A673 (cell line): ENCODE measurements at regions not wholly inside any gene's neighbourhood (a gene's known extent, or its start where the extent isn't known, plus 50 kb on each side); places are given as distances from the start of the nearest gene placed in this dataset.

ENCODE experiments used
- BruUV-seq: library from RNA; stranded (reverse); fragments of 400-500 nt; replicated peaks from 2 replicates; lab custom pipeline; 2021; lab: Mats Ljungman, UMichigan
- CTCF ChIA-PET: fragments of 300-600 bp; sonication (Branson Sonifier 250); formaldehyde crosslinking; loops from one replicate; lab custom pipeline; 2022; ENCODE audit warnings: antibody characterized with exemption; lab: Charles Lee
- POLR2A ChIA-PET: fragments of 300-600 bp; sonication (Branson Sonifier 250); formaldehyde crosslinking; loops from one replicate; lab custom pipeline; 2022; ENCODE audit warnings: antibody characterized with exemption; ENCODE audit not compliant: low non-redundant PET; lab: Charles Lee
- DNase-seq: peaks from one replicate; pipeline ENCODE4 v3.0.0-alpha.2; 2015; ENCODE audit warnings: low spot score
- H3K27ac ChIP-seq: fragments of 200-600 bp; sonication (generic); 2 replicates; pipeline ENCODE4 v1.5.1; 2016; ENCODE audit warnings: mixed run types, low read depth, mild to moderate bottlenecking, mixed read lengths, antibody characterized with exemption, low read length; ENCODE audit not compliant: poor library complexity, severe bottlenecking
- H3K27me3 ChIP-seq: fragments of 200-600 bp; sonication (generic); replicated peaks from 2 replicates; pipeline ENCODE4 v1.6.1; 2017; ENCODE audit warnings: mixed run types, low read depth, mild to moderate bottlenecking, mixed read lengths, antibody characterized with exemption, low read length; ENCODE audit not compliant: insufficient read depth, poor library complexity
- H3K36me3 ChIP-seq: fragments of 200-600 bp; sonication (generic); 2 replicates; pipeline ENCODE4 v1.6.1; 2016; ENCODE audit warnings: mixed run types, mild to moderate bottlenecking, mixed read lengths, antibody characterized with exemption, low read length; ENCODE audit not compliant: insufficient read depth, poor library complexity, severe bottlenecking
- H3K4me1 ChIP-seq: fragments of 200-600 bp; sonication (generic); 2 replicates; pipeline ENCODE4 v1.6.1; 2017; ENCODE audit warnings: mixed run types, mild to moderate bottlenecking, mixed read lengths, antibody characterized with exemption, low read length; ENCODE audit not compliant: insufficient read depth, poor library complexity, severe bottlenecking
- H3K4me3 ChIP-seq: fragments of 200-600 bp; sonication (generic); 2 replicates; pipeline ENCODE4 v1.5.1; 2016; ENCODE audit warnings: low read depth, mixed run types, mild to moderate bottlenecking, mixed read lengths, low read length; ENCODE audit not compliant: poor library complexity, severe bottlenecking
- H3K9me3 ChIP-seq: fragments of 200-600 bp; sonication (generic); 2 replicates; pipeline ENCODE4 v1.6.1; 2016; ENCODE audit warnings: mixed run types, low read depth, mild to moderate bottlenecking, mixed read lengths, antibody characterized with exemption, low read length; ENCODE audit not compliant: poor library complexity, severe bottlenecking
- CTCF ChIP-seq: fragments of 300-800, 200-600 bp; sonication (generic); conservative IDR thresholded peaks from 2 replicates; pipeline ENCODE4 v1.5.1; 2017; ENCODE audit warnings: low read depth, mild to moderate bottlenecking, antibody characterized with exemption, low read length, moderate library complexity, mixed read lengths
- EZH2 ChIP-seq: fragments of 200-600 bp; sonication (generic); IDR thresholded peaks from 2 replicates; pipeline ENCODE4 v1.6.1; 2017; ENCODE audit warnings: borderline replicate concordance, low read depth, mild to moderate bottlenecking, mixed read lengths, antibody characterized with exemption, low read length; ENCODE audit not compliant: poor library complexity, severe bottlenecking
- intact Hi-C: fragments of 100-400 bp; cut with micrococcal nuclease; formaldehyde crosslinking; loops from one replicate; pipeline ENCODE4 v1.10.0; 2022; ENCODE audit not compliant: unreplicated experiment

- Histone ChIP-seq H3K4me3 (no peak overlapping the region), H3K36me3 (no peaks in the 10 kb centered on the region), H3K27ac (no peak overlapping the region), H3K4me1 (no peaks in the 10 kb centered on the region), H3K27me3 (no peaks in the 10 kb centered on the region), H3K9me3 (no peaks in the 10 kb centered on the region)
- intact Hi-C loops: no loop called here
- no peak for DNase-seq
- POLR2A ChIA-PET: no interaction called here
- CTCF ChIA-PET: no interaction called here
- no peak for TF ChIP-seq CTCF
- no peak for TF ChIP-seq EZH2
- no TSS peak for BruUV-seq
Measured at GRCh38 chr12:18905134-18905533, 167.2 kb downstream of the CAPZA3 start.

DNA sequence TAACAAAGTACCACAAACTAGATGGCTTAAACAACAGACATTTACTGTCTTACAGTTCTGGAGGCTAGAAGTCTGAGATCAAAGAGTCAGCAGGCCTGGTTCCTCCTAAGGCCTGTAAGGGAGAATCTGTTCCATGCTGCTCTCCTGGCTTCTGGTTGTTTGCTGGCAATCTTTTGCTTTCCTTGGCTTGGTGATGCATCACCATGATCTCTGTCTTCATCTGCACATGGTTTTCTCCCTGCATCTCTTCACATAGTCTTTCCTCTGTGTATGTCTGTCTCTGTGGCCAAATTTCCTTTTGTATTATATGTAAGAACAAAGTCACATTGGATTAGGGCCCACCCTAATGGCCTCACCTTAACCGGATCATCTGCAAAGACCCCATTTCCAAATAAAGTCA, 168.5 kb downstream of the CAPZA3 start:
- no peaks in the 10 kb centered on the region for H3K36me3 ChIP-seq
- TF ChIP-seq EZH2: no peak
- TF ChIP-seq CTCF: no peak
- ChIA-PET CTCF (no interaction called here), POLR2A (no interaction called here)
- no peaks in the 10 kb centered on the region for H3K27me3 ChIP-seq
- H3K4me3 ChIP-seq: no peak overlapping the region
- no peak overlapping the region for H3K27ac ChIP-seq
- intact Hi-C loops: no loop called here
- no peak for DNase-seq
- peaks cover under 1% of the 10 kb centered on the region for H3K9me3 ChIP-seq
- BruUV-seq: no TSS peak
- no peaks in the 10 kb centered on the region for H3K4me1 ChIP-seq

GRCh38 chr12:18907127-18907526, 169.2 kb downstream of the CAPZA3 start:
- no peak overlapping the region for H3K4me3 ChIP-seq
- no peaks in the 10 kb centered on the region for H3K27me3 ChIP-seq
- no peak overlapping the region for H3K27ac ChIP-seq
- no TSS peak for BruUV-seq
- no peaks in the 10 kb centered on the region for H3K4me1 ChIP-seq
- CTCF ChIA-PET: no interaction called here
- no peak for TF ChIP-seq CTCF
- TF ChIP-seq EZH2: no peak
- POLR2A ChIA-PET: no interaction called here
- H3K36me3 ChIP-seq: no peaks in the 10 kb centered on the region
- intact Hi-C loops: no loop called here
- peaks cover 8% of the 10 kb centered on the region for H3K9me3 ChIP-seq
- DNase-seq: no peak
